ENCODE measurements at regions not wholly inside any gene's neighbourhood (a gene's known extent, or its start where the extent isn't known, plus 50 kb on each side); places are given as distances from the start of the nearest gene placed in this dataset.

GRCh38 chr3:24628523-24629258 is 134.0 kb upstream of the THRB start:
- TF ChIP-seq GATA3 (IDR thresholded peaks at IDR 0.05; ENCODE audit: low read depth, low read length) (no peak), GATA2 (IDR thresholded peaks at IDR 0.05; ENCODE audit: low read depth, low read length) (no peak)
